Ovary (tissue), 7 donors: ENCODE measurements at regions not wholly inside any gene's neighbourhood (a gene's known extent, or its start where the extent isn't known, plus 50 kb on each side); places are given as distances from the start of the nearest gene placed in this dataset.

Experiments
- DNase-seq, 5 donors: peaks; one replicate each; pipeline ENCODE4 v3.0.0-alpha.2; 2019 to 2020
- H3K27ac ChIP-seq, 2 donors: fragments of 200-600 bp; one replicate each; pipeline versions ENCODE4 v1.5.1 to v1.8.0; 2019 to 2022
- H3K27me3 ChIP-seq: fragments of 200-600 bp; one replicate; pipeline ENCODE4 v1.8.0; 2022
- H3K36me3 ChIP-seq: fragments of 200-600 bp; sonication (generic); one replicate; pipeline ENCODE4 v1.5.1; 2019
- H3K4me1 ChIP-seq: one replicate; pipeline ENCODE4 v1.8.1; 2013; ENCODE audit warnings: mild to moderate bottlenecking, moderate library complexity; ENCODE audit not compliant: insufficient read depth
- H3K4me3 ChIP-seq: fragments of 200-600 bp; sonication (generic); one replicate; pipeline ENCODE4 v1.5.1; 2017
- H3K9me3 ChIP-seq, 2 donors: fragments of 200-600 bp in 1 of 2; sonication (generic) in 1 of 2; one replicate each; pipeline versions ENCODE4 v1.5.1 to v1.8.1; 2013 to 2019; ENCODE audit warnings: mild to moderate bottlenecking in 1 of 2, moderate library complexity in 1 of 2
- EP300 ChIP-seq: sonication (generic); formaldehyde crosslinking; IDR thresholded peaks from one replicate; pipeline ENCODE4 v1.6.1; 2017; ENCODE audit warnings: antibody characterized with exemption
- POLR2A ChIP-seq: fragments of 450-650 bp; IDR thresholded peaks from one replicate; pipeline ENCODE4 v1.6.1; 2017; ENCODE audit warnings: antibody characterized with exemption, mild to moderate bottlenecking, moderate library complexity
- WGBS, 3 donors: extraction: QIAGEN DNeasy Blood & Tissue Kit in 1 of 3; methylation state at CpG; one replicate each; pipeline versions ENCODE4 v1.1.5 to v1.1.7; 2013 to 2017; 5-methylcytosine and 5-hydroxymethylcytosine counted together
- intact Hi-C, 4 donors: fragments of 100-400 bp; cut with DNase I; formaldehyde crosslinking; loops; one replicate each; pipeline versions ENCODE4 v1.11.0 to v1.15.1; 2022 to 2023
- TF ChIP-seq, protein P1 (sequence below), 3 donors: fragments of 450-650 bp in 2 of 3; fragments of 200-600 bp in 1 of 3; IDR thresholded peaks; one replicate each; pipeline versions ENCODE4 v1.5.1 to v1.8.0; 2016 to 2022; ENCODE audit warnings: antibody characterized with exemption in 3 of 3, mild to moderate bottlenecking in 1 of 3
- donor health status: DM: no; HTN: no; CAD: no; lungs with moderate emphysema.
- donor health status: DM: no; HTN: no; CAD: no.
- donor health status: Bipolar disorder and iron deficiency.
- donor health status: DM: no; HTN: no; CAD: no.
- donor health status: DM: yes; HTN: yes; CAD: no.

DNA sequence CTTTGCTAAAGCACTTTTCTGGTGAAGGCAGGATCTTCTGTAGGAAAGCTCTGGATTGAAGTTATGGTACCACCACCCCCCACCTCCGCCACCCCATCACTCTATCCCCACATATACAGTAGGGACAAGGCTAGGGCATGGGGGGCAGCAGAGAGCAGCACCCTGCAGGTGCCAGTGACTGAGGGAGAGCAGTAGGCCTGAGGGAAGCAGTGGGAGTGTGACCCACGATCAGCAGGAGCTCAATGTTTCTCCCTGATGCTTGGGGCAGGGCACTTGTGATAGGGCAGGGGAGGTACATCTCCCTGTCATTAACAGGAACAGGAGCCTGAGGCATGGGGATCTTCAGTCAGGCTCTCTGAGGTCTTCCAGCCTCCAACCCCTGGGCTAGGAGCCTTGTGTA, 121.6 kb downstream of the ZFP36L2 start:
- TF ChIP-seq, protein P1, sequence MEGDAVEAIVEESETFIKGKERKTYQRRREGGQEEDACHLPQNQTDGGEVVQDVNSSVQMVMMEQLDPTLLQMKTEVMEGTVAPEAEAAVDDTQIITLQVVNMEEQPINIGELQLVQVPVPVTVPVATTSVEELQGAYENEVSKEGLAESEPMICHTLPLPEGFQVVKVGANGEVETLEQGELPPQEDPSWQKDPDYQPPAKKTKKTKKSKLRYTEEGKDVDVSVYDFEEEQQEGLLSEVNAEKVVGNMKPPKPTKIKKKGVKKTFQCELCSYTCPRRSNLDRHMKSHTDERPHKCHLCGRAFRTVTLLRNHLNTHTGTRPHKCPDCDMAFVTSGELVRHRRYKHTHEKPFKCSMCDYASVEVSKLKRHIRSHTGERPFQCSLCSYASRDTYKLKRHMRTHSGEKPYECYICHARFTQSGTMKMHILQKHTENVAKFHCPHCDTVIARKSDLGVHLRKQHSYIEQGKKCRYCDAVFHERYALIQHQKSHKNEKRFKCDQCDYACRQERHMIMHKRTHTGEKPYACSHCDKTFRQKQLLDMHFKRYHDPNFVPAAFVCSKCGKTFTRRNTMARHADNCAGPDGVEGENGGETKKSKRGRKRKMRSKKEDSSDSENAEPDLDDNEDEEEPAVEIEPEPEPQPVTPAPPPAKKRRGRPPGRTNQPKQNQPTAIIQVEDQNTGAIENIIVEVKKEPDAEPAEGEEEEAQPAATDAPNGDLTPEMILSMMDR (IDR thresholded peaks at IDR 0.05), result no peak
- TF ChIP-seq EP300, result no peak
- no peak for TF ChIP-seq POLR2A
- no peak overlapping the region for H3K27ac ChIP-seq
- H3K4me3 ChIP-seq, result no peak overlapping the region
- no peaks in the 10 kb centered on the region for H3K9me3 ChIP-seq
- intact Hi-C loops, result loop anchor here in 1 of 4 donors (10.0 kb wide), 1 partner anchor 70 kb away; no protein-coding TSS in a partner anchor
- H3K4me1 ChIP-seq, result peaks cover 37% of the 10 kb centered on the region
- WGBS, 3 donors, result 94 to 96% (median 95%) methylated on average over 2 of the region's 2 CpGs
- peak in 1 of 5 donors; percentile 27 for DNase-seq
- no peaks in the 10 kb centered on the region for H3K36me3 ChIP-seq
- no peaks in the 10 kb centered on the region for H3K27me3 ChIP-seq

- Histone ChIP-seq H3K27ac (no peak overlapping the region), H3K36me3 (no peaks in the 10 kb centered on the region), H3K4me3 (no peak overlapping the region), H3K27me3 (no peaks in the 10 kb centered on the region), H3K4me1 (peaks cover 35% of the 10 kb centered on the region), H3K9me3 (no peaks in the 10 kb centered on the region)
- TF ChIP-seq, protein P1 (IDR thresholded peaks at IDR 0.05), result no peak
- TF ChIP-seq EP300 (no peak), POLR2A (no peak)
- WGBS, 3 donors, result 98 to 99% (median 99%) methylated on average over 6 of the region's 6 CpGs
- DNase-seq, result no peak
- intact Hi-C loops, result loop anchor here in 1 of 4 donors (10.0 kb wide), 1 partner anchor 69 kb away; no protein-coding TSS in a partner anchor
Observed at GRCh38 chr2:43104106-43104505, 122.3 kb downstream of the ZFP36L2 start.

DNA sequence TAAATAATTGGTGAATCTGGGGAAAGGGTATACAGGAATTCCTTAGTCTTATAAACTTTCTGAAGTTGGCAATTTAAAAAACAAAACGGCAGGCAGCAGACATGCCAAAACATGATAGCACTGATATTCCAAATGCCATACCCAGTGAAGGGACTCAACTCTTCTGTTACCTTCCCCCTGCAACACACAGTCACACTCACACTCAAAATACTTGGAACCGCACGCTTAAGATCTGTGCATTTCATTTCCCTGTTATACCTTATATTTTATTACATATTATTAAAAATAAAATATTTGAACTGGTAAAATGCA, 123.4 kb downstream of the ZFP36L2 start:
- no peaks in the 10 kb centered on the region for H3K9me3 ChIP-seq
- H3K27me3 ChIP-seq, result no peaks in the 10 kb centered on the region
- peak overlapping the region; percentile 23 to 67 for H3K27ac ChIP-seq
- H3K36me3 ChIP-seq, result no peaks in the 10 kb centered on the region
- 65 to 80% (median 70%) methylated on average over 3 of the region's 3 CpGs for WGBS, 3 donors
- no peak overlapping the region for H3K4me3 ChIP-seq
- intact Hi-C loops, result loop anchor here in 1 of 4 donors (10.0 kb wide), 1 partner anchor 68 kb away; no protein-coding TSS in a partner anchor
- DNase-seq, result no peak
- peaks cover 34% of the 10 kb centered on the region for H3K4me1 ChIP-seq
- TF ChIP-seq, protein P1 (IDR thresholded peaks at IDR 0.05), result no peak
- TF ChIP-seq POLR2A (no peak), EP300 (no peak)

- Histone ChIP-seq H3K9me3 (no peaks in the 10 kb centered on the region), H3K4me1 (peaks cover 32% of the 10 kb centered on the region), H3K27me3 (no peaks in the 10 kb centered on the region), H3K4me3 (no peak overlapping the region), H3K27ac (peak overlapping the region; percentile 23 to 67), H3K36me3 (no peaks in the 10 kb centered on the region)
- 34 to 46% (median 43%) methylated on average over 9 of the region's 9 CpGs for WGBS, 3 donors
- intact Hi-C loops, result loop anchor here in 1 of 4 donors (10.0 kb wide), 1 partner anchor 68 kb away; no protein-coding TSS in a partner anchor
- peak in 2 of 5 donors; percentile 23 to 35 for DNase-seq
- TF ChIP-seq, protein P1 (IDR thresholded peaks at IDR 0.05), result no peak
Observed at GRCh38 chr2:43102366-43103092, 123.9 kb downstream of the ZFP36L2 start.
